ENCODE measurements at regions not wholly inside any gene's neighbourhood (a gene's known extent, or its start where the extent isn't known, plus 50 kb on each side); places are given as distances from the start of the nearest gene placed in this dataset.
"Not testable (repeated sequence)": the region's sequence is repeated elsewhere in the genome, so short reads cannot be mapped to it uniquely, and the experiment has no call there.

- DNase-seq: no peak
These were observed 55.0 kb downstream of the OXSM start for GRCh38 chr3:25844891-25845290.

- no peak for DNase-seq
These were observed 56.4 kb downstream of the OXSM start for GRCh38 chr3:25846282-25846681.

GRCh38 chr3:25849091-25849490 is 59.2 kb downstream of the OXSM start:
- no peak for DNase-seq

- no peak for DNase-seq
These were observed 59.9 kb downstream of the OXSM start for GRCh38 chr3:25849641-25850385.

GRCh38 chr3:25851693-25852259 is 61.9 kb downstream of the OXSM start:
- DNase-seq: not testable (repeated sequence)

- no peak for DNase-seq
These were observed 64.3 kb downstream of the OXSM start for GRCh38 chr3:25854214-25854613.

GRCh38 chr3:25854635-25855034 is 64.7 kb downstream of the OXSM start:
- no peak for DNase-seq

- no peak for DNase-seq
These were observed 65.4 kb downstream of the OXSM start for GRCh38 chr3:25855266-25855784.

- peak; percentile 66 to 87 for DNase-seq
These were observed 67.1 kb downstream of the OXSM start for GRCh38 chr3:25856902-25857518.

- no peak for DNase-seq
These were observed 71.7 kb downstream of the OXSM start for GRCh38 chr3:25861566-25861965.

GRCh38 chr3:25863011-25863415 is 73.1 kb downstream of the OXSM start:
- no peak for DNase-seq

GRCh38 chr3:25863416-25863959 is 73.6 kb downstream of the OXSM start:
- DNase-seq: peak; percentile 21 to 39

GRCh38 chr3:25870452-25870851 is 80.6 kb downstream of the OXSM start:
- no peak for DNase-seq

GRCh38 chr3:25872200-25872877 is 82.4 kb downstream of the OXSM start:
- DNase-seq: no peak

- DNase-seq: no peak
These were observed 93.6 kb downstream of the OXSM start for GRCh38 chr3:25883492-25883891.

GRCh38 chr3:25884981-25885380 is 95.1 kb downstream of the OXSM start:
- DNase-seq: no peak

GRCh38 chr3:25885544-25885943 is 95.7 kb downstream of the OXSM start:
- no peak for DNase-seq

- no peak for DNase-seq
These were observed 98.0 kb downstream of the OXSM start for GRCh38 chr3:25887907-25888306.

- DNase-seq: no peak
These were observed 99.1 kb downstream of the OXSM start for GRCh38 chr3:25888892-25889524.

- DNase-seq: no peak
These were observed 99.6 kb downstream of the OXSM start for GRCh38 chr3:25889525-25889917.

- no peak for DNase-seq
These were observed 104.2 kb downstream of the OXSM start for GRCh38 chr3:25894101-25894500.

- DNase-seq: no peak
These were observed 105.1 kb downstream of the OXSM start for GRCh38 chr3:25895031-25895430.

GRCh38 chr3:25895443-25895842 is 105.6 kb downstream of the OXSM start:
- no peak for DNase-seq
